Parathyroid adenoma (tissue), 2 donors: ENCODE measurements at regions not wholly inside any gene's neighbourhood (a gene's known extent, or its start where the extent isn't known, plus 50 kb on each side); places are given as distances from the start of the nearest gene placed in this dataset.

ENCODE experiments used
- H2AFZ ChIP-seq: fragments of 300-600 bp; sonication (generic); one replicate; pipeline ENCODE4 v1.7.0; 2017; ENCODE audit warnings: antibody characterized with exemption, mild to moderate bottlenecking
- H3K27ac ChIP-seq: fragments of 300-600 bp; sonication (generic); one replicate; pipeline ENCODE4 v1.7.0; 2017
- H3K27me3 ChIP-seq: fragments of 300-600 bp; sonication (generic); one replicate; pipeline ENCODE4 v1.7.0; 2017; ENCODE audit warnings: low read length; ENCODE audit not compliant: control insufficient read depth, insufficient read depth
- H3K36me3 ChIP-seq: fragments of 300-600 bp; sonication (generic); one replicate; pipeline ENCODE4 v1.7.0; 2017; ENCODE audit warnings: low read length; ENCODE audit not compliant: control insufficient read depth, insufficient read depth
- H3K4me1 ChIP-seq: fragments of 300-600 bp; sonication (generic); one replicate; pipeline ENCODE4 v1.7.0; 2017; ENCODE audit warnings: control low read depth
- H3K4me2 ChIP-seq: fragments of 300-600 bp; sonication (generic); one replicate; pipeline ENCODE4 v1.7.0; 2017; ENCODE audit warnings: low read length
- H3K4me3 ChIP-seq: fragments of 300-600 bp; sonication (generic); one replicate; pipeline ENCODE4 v1.7.0; 2017; ENCODE audit warnings: low read depth, low read length
- H3K79me2 ChIP-seq: fragments of 300-600 bp; sonication (generic); one replicate; pipeline ENCODE4 v1.7.0; 2017; ENCODE audit warnings: control low read depth
- H3K9ac ChIP-seq: fragments of 300-600 bp; sonication (generic); one replicate; pipeline ENCODE4 v1.7.0; 2017; ENCODE audit warnings: mild to moderate bottlenecking
- H3K9me3 ChIP-seq: fragments of 300-600 bp; sonication (generic); one replicate; pipeline ENCODE4 v1.7.0; 2017; ENCODE audit warnings: low read length; ENCODE audit not compliant: control insufficient read depth
- TF ChIP-seq, protein P1 (sequence below): fragments of 300-600 bp; sonication (generic); IDR thresholded peaks from one replicate; pipeline ENCODE4 v1.7.0; 2017; ENCODE audit warnings: antibody characterized with exemption, mild to moderate bottlenecking
- donor health status: primary hyperparathyroidism.

DNA sequence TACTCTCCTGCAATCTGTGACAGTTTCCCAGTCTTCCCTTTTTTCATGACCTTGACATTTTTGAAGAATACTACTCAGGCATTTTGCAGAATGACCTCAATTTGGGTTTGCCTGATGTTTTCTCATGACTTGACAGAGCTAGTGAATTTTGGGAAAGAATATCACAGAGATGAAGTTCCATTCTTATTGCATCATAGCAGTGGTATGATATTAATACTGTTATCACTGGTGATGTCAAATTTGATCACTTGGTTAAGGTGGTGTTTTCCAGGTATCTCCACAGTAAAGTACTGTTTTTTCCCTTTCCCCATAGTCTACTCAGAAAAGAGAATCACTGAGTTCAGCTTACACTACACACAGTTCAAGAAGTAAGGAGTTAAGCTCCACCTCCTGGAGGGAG, 56.2 kb upstream of the XPA start:
- H3K36me3 ChIP-seq: no peaks in the 10 kb centered on the region
- no peak overlapping the region for H3K4me2 ChIP-seq
- no peaks in the 10 kb centered on the region for H3K79me2 ChIP-seq
- H2AFZ ChIP-seq: no peak overlapping the region
- H3K4me1 ChIP-seq: no peaks in the 10 kb centered on the region
- no peaks in the 10 kb centered on the region for H3K9me3 ChIP-seq
- no peaks in the 10 kb centered on the region for H3K27me3 ChIP-seq
- no peak overlapping the region for H3K9ac ChIP-seq
- no peak overlapping the region for H3K27ac ChIP-seq
- H3K4me3 ChIP-seq: no peak overlapping the region
- TF ChIP-seq, protein P1, sequence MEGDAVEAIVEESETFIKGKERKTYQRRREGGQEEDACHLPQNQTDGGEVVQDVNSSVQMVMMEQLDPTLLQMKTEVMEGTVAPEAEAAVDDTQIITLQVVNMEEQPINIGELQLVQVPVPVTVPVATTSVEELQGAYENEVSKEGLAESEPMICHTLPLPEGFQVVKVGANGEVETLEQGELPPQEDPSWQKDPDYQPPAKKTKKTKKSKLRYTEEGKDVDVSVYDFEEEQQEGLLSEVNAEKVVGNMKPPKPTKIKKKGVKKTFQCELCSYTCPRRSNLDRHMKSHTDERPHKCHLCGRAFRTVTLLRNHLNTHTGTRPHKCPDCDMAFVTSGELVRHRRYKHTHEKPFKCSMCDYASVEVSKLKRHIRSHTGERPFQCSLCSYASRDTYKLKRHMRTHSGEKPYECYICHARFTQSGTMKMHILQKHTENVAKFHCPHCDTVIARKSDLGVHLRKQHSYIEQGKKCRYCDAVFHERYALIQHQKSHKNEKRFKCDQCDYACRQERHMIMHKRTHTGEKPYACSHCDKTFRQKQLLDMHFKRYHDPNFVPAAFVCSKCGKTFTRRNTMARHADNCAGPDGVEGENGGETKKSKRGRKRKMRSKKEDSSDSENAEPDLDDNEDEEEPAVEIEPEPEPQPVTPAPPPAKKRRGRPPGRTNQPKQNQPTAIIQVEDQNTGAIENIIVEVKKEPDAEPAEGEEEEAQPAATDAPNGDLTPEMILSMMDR: no peak

DNA sequence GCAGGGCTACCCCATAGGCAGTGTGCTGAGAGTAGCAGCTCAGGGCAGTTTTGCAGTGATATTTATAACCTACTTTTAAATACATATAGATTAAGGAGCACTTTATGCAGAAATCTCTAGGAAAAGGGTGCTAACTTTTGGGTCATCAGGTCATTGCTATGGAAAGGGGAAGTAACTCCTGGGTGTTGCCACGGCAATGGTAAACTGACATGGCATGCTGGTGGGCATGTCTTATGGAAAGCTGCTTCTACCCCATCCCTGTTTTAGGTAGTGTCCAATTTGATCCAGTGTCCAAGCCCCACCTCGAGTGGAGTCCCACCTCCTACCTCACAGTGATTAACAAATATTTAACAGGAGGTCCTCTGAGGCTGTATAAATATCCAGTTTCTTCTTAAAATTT, 56.8 kb upstream of the XPA start:
- H3K4me2 ChIP-seq: no peak overlapping the region
- H3K9me3 ChIP-seq: no peaks in the 10 kb centered on the region
- H2AFZ ChIP-seq: no peak overlapping the region
- H3K27me3 ChIP-seq: no peaks in the 10 kb centered on the region
- no peaks in the 10 kb centered on the region for H3K36me3 ChIP-seq
- H3K4me3 ChIP-seq: no peak overlapping the region
- H3K9ac ChIP-seq: no peak overlapping the region
- TF ChIP-seq, protein P1: no peak
- H3K4me1 ChIP-seq: no peaks in the 10 kb centered on the region
- no peaks in the 10 kb centered on the region for H3K79me2 ChIP-seq
- no peak overlapping the region for H3K27ac ChIP-seq

DNA sequence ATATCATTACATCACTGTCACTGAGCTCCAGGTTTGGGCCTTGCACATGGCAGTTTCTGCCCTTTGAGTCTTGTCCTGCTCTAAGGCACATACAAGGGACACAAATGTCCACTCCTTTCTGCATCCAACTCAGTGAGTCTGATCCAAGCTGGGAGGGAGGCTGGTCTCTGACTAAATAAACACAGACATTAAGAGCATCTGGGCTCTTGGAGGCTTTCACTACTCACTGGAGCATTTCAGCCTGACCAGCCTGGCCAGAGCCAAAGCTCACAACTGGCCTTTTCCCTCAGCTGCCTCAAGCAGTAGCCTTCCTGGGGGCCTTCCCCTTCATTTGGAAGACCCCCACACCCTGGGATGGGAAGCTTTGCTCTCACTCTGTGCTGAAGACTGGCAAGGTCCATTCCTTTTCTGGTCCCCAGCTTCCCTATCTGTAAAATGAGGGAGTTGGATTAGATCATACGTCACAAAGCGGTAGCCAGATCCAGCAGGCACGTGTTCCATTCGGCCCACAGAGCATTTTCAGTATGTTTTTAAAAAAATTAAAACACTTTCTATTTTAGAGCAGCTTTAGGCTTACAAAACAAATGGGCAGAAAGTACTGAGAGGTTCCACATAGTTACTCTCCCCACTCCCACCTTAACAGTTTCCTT, 58.6 kb upstream of the XPA start:
- Histone ChIP-seq H3K27ac (no peak overlapping the region), H3K4me3 (no peak overlapping the region), H3K4me2 (no peak overlapping the region), H3K9me3 (no peaks in the 10 kb centered on the region), H3K79me2 (no peaks in the 10 kb centered on the region), H3K9ac (no peak overlapping the region), H3K36me3 (no peaks in the 10 kb centered on the region), H3K4me1 (no peaks in the 10 kb centered on the region), H2AFZ (no peak overlapping the region), H3K27me3 (no peaks in the 10 kb centered on the region)
- TF ChIP-seq, protein P1: no peak

DNA sequence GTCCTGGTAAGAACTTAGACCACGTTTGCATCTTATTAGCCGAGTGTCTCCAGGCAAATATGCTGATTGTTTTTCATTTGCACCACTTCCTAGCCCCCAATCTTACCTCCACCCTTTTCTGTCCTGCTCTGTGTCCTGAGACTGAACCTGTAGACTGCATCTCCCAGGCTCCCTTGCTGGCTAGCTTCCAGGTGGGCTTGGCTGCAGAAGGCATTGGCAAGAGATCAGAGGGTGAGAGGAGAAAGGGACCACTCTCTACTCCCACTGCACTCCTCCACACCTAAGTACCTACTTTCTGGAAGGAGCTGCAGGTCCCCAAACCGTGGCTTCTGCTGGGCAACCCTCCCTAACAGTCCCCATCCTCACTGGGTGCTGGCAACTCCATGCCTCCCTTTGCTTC, 59.9 kb upstream of the XPA start:
- Histone ChIP-seq H3K4me1 (no peaks in the 10 kb centered on the region), H3K9me3 (no peaks in the 10 kb centered on the region), H3K9ac (no peak overlapping the region), H3K79me2 (no peaks in the 10 kb centered on the region), H3K27ac (no peak overlapping the region), H3K4me3 (no peak overlapping the region), H2AFZ (no peak overlapping the region), H3K36me3 (no peaks in the 10 kb centered on the region), H3K27me3 (no peaks in the 10 kb centered on the region), H3K4me2 (no peak overlapping the region)
- TF ChIP-seq, protein P1: no peak

DNA sequence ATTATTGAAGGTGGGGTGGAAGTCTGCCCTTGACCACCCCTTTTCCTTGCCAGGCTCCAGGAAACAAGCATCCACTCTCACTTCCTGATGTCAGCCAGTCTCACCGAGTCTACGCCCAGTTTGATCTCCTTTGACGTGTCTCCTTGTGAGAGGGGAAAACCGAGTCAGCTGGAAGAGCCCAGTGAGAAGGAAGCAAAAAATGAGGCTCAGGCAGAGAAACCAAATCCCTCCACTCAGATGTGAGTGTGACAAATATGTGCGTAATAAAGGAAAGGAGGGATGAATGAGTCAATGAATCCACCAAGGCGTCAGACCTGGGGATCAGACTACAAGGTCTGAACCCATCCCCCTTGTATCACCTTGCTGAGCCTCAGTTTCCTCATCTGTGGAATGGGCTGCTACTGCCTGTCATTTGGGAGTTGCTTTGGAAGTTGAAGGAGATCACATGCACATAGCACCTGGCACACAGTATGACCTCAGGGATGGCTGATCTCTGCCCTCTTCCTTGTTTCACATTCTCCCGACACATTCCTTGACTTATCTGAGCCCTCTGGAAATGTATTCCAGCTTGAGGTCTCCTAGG, 61.3 kb upstream of the XPA start:
- H3K9me3 ChIP-seq: no peaks in the 10 kb centered on the region
- no peaks in the 10 kb centered on the region for H3K36me3 ChIP-seq
- H3K9ac ChIP-seq: no peak overlapping the region
- H3K4me2 ChIP-seq: no peak overlapping the region
- H3K27me3 ChIP-seq: no peaks in the 10 kb centered on the region
- no peak overlapping the region for H3K4me3 ChIP-seq
- no peak overlapping the region for H2AFZ ChIP-seq
- no peak overlapping the region for H3K27ac ChIP-seq
- no peaks in the 10 kb centered on the region for H3K79me2 ChIP-seq
- TF ChIP-seq, protein P1: no peak
- no peaks in the 10 kb centered on the region for H3K4me1 ChIP-seq
